Natural killer cell (primary cell): ENCODE measurements at regions not wholly inside any gene's neighbourhood (a gene's known extent, or its start where the extent isn't known, plus 50 kb on each side); places are given as distances from the start of the nearest gene placed in this dataset.

Experiments
- ATAC-seq, 3 donors: fragments of 150-1000 bp in 2 of 3; fragments of 200-7000 bp in 1 of 3; cut with Tn5 transposase; 1 replicate in 1 of 3; 2 replicates in 2 of 3; pipeline ENCODE4 v1.10.0; 2021; ENCODE audit warnings: mild to moderate bottlenecking in 2 of 3, moderate library complexity in 2 of 3
- DNase-seq, 2 donors: peaks; one replicate each; pipeline versions ENCODE4 v3.0.0 to v3.0.0-alpha.2; 2013 to 2021; ENCODE audit warnings: mixed read lengths in 1 of 2
- H3K27ac ChIP-seq: one replicate; pipeline ENCODE4 v1.5.1; 2013; ENCODE audit warnings: mild to moderate bottlenecking, low read length
- H3K27me3 ChIP-seq: one replicate; pipeline ENCODE4 v1.6.1; 2013; ENCODE audit warnings: low read length; ENCODE audit not compliant: control insufficient read depth, insufficient read depth
- H3K36me3 ChIP-seq: one replicate; pipeline ENCODE4 v1.6.1; 2013; ENCODE audit warnings: low read length; ENCODE audit not compliant: control insufficient read depth, insufficient read depth
- H3K4me1 ChIP-seq: one replicate; pipeline ENCODE4 v1.6.1; 2013; ENCODE audit warnings: low read length; ENCODE audit not compliant: control insufficient read depth, insufficient read depth
- H3K4me3 ChIP-seq: one replicate; pipeline ENCODE4 v1.5.1; 2013; ENCODE audit warnings: low read length
- H3K9me3 ChIP-seq: one replicate; pipeline ENCODE4 v1.6.1; 2013; ENCODE audit warnings: low read length; ENCODE audit not compliant: control insufficient read depth, insufficient read depth
- H3K27ac Mint-ChIP-seq, 2 donors: one replicate each; pipeline ENCODE4 v1.8.0; 2022; ENCODE audit warnings: mild to moderate bottlenecking in 2 of 2, mixed read lengths in 2 of 2, moderate library complexity in 1 of 2
- H3K27me3 Mint-ChIP-seq, 2 donors: one replicate each; pipeline ENCODE4 v1.8.0; 2022; ENCODE audit warnings: low read depth in 2 of 2, mixed read lengths in 2 of 2
- H3K36me3 Mint-ChIP-seq: one replicate; pipeline ENCODE4 v1.8.0; 2022; ENCODE audit warnings: mixed read lengths
- H3K4me1 Mint-ChIP-seq, 2 donors: one replicate each; pipeline ENCODE4 v1.8.0; 2022; ENCODE audit warnings: mixed read lengths in 2 of 2
- H3K4me3 Mint-ChIP-seq: one replicate; pipeline ENCODE4 v1.8.0; 2022; ENCODE audit warnings: mild to moderate bottlenecking, moderate library complexity, mixed read lengths
- H3K9me3 Mint-ChIP-seq, 2 donors: one replicate each; pipeline ENCODE4 v1.8.0; 2022; ENCODE audit warnings: mixed read lengths in 2 of 2
- WGBS: methylation state at CpG from one replicate; pipeline ENCODE4 v1.1.7; 2013; ENCODE audit warnings: missing lambda C conversion rate; ENCODE audit not compliant: insufficient coverage; 5-methylcytosine and 5-hydroxymethylcytosine counted together
- intact Hi-C: fragments of 100-400 bp; cut with micrococcal nuclease; formaldehyde crosslinking; loops from one replicate; pipeline ENCODE4 v1.14.2; 2022
- TF ChIP-seq, protein P1 (sequence below): fragments of 200-600 bp; IDR thresholded peaks from one replicate; pipeline ENCODE4 v1.8.0; 2022; ENCODE audit warnings: antibody characterized with exemption

DNA sequence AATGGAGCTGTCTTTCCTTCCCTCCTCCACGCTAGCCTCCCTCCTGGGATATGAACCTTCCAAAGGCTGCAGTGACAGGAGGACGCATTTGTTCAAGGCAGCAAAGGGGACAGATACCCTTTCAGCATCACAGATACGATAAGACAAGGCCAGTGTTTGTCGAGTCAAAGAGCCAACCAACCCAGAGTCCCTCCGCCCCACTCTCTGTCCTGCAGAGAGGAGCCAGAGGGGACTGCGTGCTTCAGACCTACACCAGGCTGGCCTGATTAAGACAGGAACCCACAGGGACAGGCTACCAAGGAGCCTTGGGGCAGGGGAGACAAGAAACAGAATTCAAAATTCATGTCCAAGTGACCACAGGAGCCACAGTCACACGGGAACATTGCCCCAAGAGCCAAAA is 72.6 kb upstream of the CDH5 start:
- peaks cover 7 to 14% of the 10 kb centered on the region in 2 donors for H3K27me3 Mint-ChIP-seq
- H3K9me3 ChIP-seq: no peaks in the 10 kb centered on the region
- intact Hi-C loops: no loop called here
- TF ChIP-seq, protein P1, sequence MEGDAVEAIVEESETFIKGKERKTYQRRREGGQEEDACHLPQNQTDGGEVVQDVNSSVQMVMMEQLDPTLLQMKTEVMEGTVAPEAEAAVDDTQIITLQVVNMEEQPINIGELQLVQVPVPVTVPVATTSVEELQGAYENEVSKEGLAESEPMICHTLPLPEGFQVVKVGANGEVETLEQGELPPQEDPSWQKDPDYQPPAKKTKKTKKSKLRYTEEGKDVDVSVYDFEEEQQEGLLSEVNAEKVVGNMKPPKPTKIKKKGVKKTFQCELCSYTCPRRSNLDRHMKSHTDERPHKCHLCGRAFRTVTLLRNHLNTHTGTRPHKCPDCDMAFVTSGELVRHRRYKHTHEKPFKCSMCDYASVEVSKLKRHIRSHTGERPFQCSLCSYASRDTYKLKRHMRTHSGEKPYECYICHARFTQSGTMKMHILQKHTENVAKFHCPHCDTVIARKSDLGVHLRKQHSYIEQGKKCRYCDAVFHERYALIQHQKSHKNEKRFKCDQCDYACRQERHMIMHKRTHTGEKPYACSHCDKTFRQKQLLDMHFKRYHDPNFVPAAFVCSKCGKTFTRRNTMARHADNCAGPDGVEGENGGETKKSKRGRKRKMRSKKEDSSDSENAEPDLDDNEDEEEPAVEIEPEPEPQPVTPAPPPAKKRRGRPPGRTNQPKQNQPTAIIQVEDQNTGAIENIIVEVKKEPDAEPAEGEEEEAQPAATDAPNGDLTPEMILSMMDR: no peak
- H3K9me3 Mint-ChIP-seq: no peaks in the 10 kb centered on the region
- no peak overlapping the region for H3K27ac ChIP-seq
- no peaks in the 10 kb centered on the region for H3K4me1 ChIP-seq
- ATAC-seq (no peak), DNase-seq (no peak)
- peaks cover 1% of the 10 kb centered on the region in 2 donors for H3K4me1 Mint-ChIP-seq
- 68% methylated on average over 7 of the region's 7 CpGs for whole genome bisulfite sequencing
- no peaks in the 10 kb centered on the region for H3K36me3 ChIP-seq
- H3K4me3 Mint-ChIP-seq: no peak overlapping the region
- no peak overlapping the region for H3K27ac Mint-ChIP-seq
- no peak overlapping the region for H3K4me3 ChIP-seq
- H3K36me3 Mint-ChIP-seq: no peaks in the 10 kb centered on the region
- no peaks in the 10 kb centered on the region for H3K27me3 ChIP-seq

DNA sequence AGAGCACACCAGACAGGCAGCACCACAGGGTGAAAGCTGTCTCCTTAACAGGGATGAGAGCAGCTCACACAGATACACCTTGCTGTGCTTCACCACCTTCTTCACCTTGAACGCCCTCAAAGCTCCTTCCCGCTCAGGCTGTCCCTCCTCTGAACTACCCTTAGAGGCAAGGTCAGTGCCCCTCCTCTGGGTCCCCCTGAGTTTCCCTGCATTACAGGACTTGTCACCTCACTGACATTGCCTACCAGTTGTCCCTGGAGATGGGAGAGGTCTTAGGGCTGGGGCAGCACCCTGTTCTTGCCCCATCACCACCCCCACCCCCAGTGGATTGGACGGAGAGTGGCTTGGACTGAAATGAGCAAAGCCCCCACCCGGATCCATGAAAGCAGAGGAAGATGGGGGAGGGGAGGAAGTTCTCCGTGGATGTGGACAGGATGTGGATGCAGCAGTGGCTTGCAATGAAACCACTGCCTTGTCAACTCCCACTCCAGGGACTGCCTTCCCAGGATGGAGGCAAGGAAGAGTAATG is 73.2 kb upstream of the CDH5 start:
- no peaks in the 10 kb centered on the region for H3K9me3 Mint-ChIP-seq
- Histone ChIP-seq H3K4me1 (no peaks in the 10 kb centered on the region), H3K27me3 (no peaks in the 10 kb centered on the region), H3K4me3 (no peak overlapping the region), H3K27ac (no peak overlapping the region), H3K36me3 (no peaks in the 10 kb centered on the region), H3K9me3 (no peaks in the 10 kb centered on the region)
- no peaks in the 10 kb centered on the region for H3K36me3 Mint-ChIP-seq
- H3K4me1 Mint-ChIP-seq: no peaks in the 10 kb centered on the region
- peaks cover 7 to 14% of the 10 kb centered on the region in 2 donors for H3K27me3 Mint-ChIP-seq
- no peak for ATAC-seq
- H3K4me3 Mint-ChIP-seq: no peak overlapping the region
- TF ChIP-seq, protein P1: no peak
- WGBS: 86% methylated on average over 2 of the region's 5 CpGs
- no peak overlapping the region for H3K27ac Mint-ChIP-seq
- DNase-seq: peak in 1 of 2 donors; percentile 6
- intact Hi-C loops: no loop called here

DNA sequence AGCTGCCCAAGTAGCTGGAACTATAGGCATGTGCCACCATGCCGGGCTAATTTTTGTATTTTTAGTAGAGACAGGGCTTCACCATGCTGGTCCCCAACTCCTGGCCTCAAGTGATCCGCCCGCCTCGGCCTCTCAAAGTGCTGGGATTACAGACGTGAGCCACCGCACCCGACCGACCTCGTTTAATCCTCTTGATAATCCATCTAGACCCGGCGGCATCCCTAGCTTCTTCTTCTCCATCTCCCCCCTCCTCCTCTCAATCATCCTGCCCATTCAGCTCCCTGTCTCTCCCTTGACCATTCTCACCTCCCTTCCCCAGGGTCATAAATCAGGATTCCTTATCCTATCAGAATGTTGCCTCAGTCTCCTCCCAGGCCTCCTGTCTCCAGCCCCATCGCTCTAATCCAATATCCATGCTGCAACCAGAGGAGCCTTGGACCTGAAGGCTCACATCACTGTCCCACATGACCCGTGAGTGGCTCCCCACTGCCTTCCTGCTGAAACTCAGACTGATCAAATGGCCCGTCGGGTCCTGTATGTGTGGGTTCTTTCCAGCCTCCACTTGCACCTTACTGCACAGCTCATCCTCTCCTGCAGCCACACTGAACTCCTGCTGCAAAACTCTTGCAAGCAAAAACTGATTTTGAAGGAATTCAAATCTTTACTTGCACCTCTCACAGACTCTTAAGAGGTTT is 74.1 kb upstream of the CDH5 start:
- TF ChIP-seq, protein P1: no peak
- DNase-seq (no peak), ATAC-seq (no peak)
- Mint-ChIP-seq H3K4me1 (no peaks in the 10 kb centered on the region), H3K27ac (no peak overlapping the region), H3K27me3 (peaks cover 7 to 14% of the 10 kb centered on the region in 2 donors), H3K4me3 (no peak overlapping the region), H3K9me3 (no peaks in the 10 kb centered on the region), H3K36me3 (no peaks in the 10 kb centered on the region)
- WGBS: 87% methylated on average over 15 of the region's 15 CpGs
- intact Hi-C loops: no loop called here
- Histone ChIP-seq H3K27ac (no peak overlapping the region), H3K36me3 (no peaks in the 10 kb centered on the region), H3K4me3 (no peak overlapping the region), H3K27me3 (no peaks in the 10 kb centered on the region), H3K9me3 (no peaks in the 10 kb centered on the region), H3K4me1 (no peaks in the 10 kb centered on the region)

DNA sequence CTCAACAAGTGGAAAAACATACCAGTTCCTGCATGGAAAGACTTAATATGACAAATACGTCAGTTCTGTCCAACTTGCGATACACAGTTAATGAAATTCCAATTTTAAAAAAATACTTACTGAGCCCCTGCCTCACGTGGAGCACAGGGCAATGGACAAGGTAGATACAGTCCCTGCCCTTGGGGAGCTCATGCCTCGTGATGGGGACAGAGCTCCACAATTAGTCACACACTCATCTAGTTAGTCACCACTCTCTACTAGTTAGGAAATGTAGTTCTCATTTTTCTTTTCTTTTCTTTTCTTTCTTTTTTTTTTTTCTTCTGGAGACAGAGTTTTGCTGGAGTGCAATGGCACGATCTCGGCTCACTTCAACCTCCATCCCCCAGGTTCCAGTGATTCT is 74.7 kb upstream of the CDH5 start:
- no peaks in the 10 kb centered on the region for H3K9me3 Mint-ChIP-seq
- H3K4me1 ChIP-seq: no peaks in the 10 kb centered on the region
- no peak overlapping the region for H3K4me3 ChIP-seq
- no peak overlapping the region for H3K27ac Mint-ChIP-seq
- no peak for ATAC-seq
- no peaks in the 10 kb centered on the region for H3K4me1 Mint-ChIP-seq
- H3K36me3 ChIP-seq: no peaks in the 10 kb centered on the region
- no peak overlapping the region for H3K4me3 Mint-ChIP-seq
- intact Hi-C loops: no loop called here
- no peak overlapping the region for H3K27ac ChIP-seq
- no peak for DNase-seq
- no peaks in the 10 kb centered on the region for H3K9me3 ChIP-seq
- TF ChIP-seq, protein P1: no peak
- 87% methylated on average over 6 of the region's 6 CpGs for WGBS
- H3K27me3 ChIP-seq: no peaks in the 10 kb centered on the region
- peaks cover 7 to 14% of the 10 kb centered on the region in 2 donors for H3K27me3 Mint-ChIP-seq
- H3K36me3 Mint-ChIP-seq: no peaks in the 10 kb centered on the region
